HepG2 (cell line): ENCODE measurements at regions not wholly inside any gene's neighbourhood (a gene's known extent, or its start where the extent isn't known, plus 50 kb on each side); places are given as distances from the start of the nearest gene placed in this dataset.

Source experiments
- ARNT2 ChIP-seq: sonication (generic); formaldehyde crosslinking; IDR thresholded peaks from 2 replicates; pipeline ENCODE4 v1.8.0; 2022; ENCODE audit warnings: mild to moderate bottlenecking, low read depth, missing genetic modification reagents, moderate library complexity
- CREM ChIP-seq, 2 experiments: sonication (generic) in 1 of 2; formaldehyde crosslinking in 1 of 2; IDR thresholded peaks; 2 replicates each; pipeline versions ENCODE4 v1.4.0 to v1.6.1; 2016 to 2020; ENCODE audit warnings: antibody characterized with exemption in 1 of 2, mild to moderate bottlenecking in 1 of 2, missing genetic modification reagents in 1 of 2
- HOMEZ ChIP-seq: IDR thresholded peaks from 2 replicates; pipeline ENCODE4 v1.6.1; 2016; ENCODE audit warnings: low read depth
- KAT2B ChIP-seq: fragments of 150-350 bp; IDR thresholded peaks from 2 replicates; pipeline ENCODE4 v1.6.1; 2014; ENCODE audit warnings: low read depth, low read length, borderline replicate concordance
- KDM4B ChIP-seq: sonication (generic); formaldehyde crosslinking; IDR thresholded peaks from 2 replicates; pipeline ENCODE4 v1.4.0; 2020; ENCODE audit warnings: missing genetic modification reagents
- MEIS1 ChIP-seq: sonication (generic); formaldehyde crosslinking; IDR thresholded peaks from 2 replicates; pipeline ENCODE4 v1.9.0; 2021; ENCODE audit warnings: mild to moderate bottlenecking, missing genetic modification reagents, moderate library complexity, borderline replicate concordance
- REXO4 ChIP-seq: sonication (generic); formaldehyde crosslinking; IDR thresholded peaks from 2 replicates; pipeline ENCODE4 v1.8.0; 2022; ENCODE audit warnings: missing genetic modification reagents, mild to moderate bottlenecking, borderline replicate concordance
- SNRNP70 ChIP-seq: fragments of 200-400 bp; formaldehyde crosslinking; IDR thresholded peaks from 2 replicates; pipeline ENCODE4 v1.6.1; 2017; ENCODE audit warnings: mild to moderate bottlenecking, low read depth, low read length, moderate library complexity
- SOX13 ChIP-seq, 3 experiments: fragments of 450-650 bp in 1 of 3; sonication (generic) in 1 of 3; formaldehyde crosslinking in 1 of 3; IDR thresholded peaks in 2 of 3; conservative IDR thresholded peaks in 1 of 3; 2 replicates each; pipeline versions ENCODE4 v1.5.0 to v1.6.1; 2016 to 2020; ENCODE audit warnings: antibody characterized with exemption in 1 of 3, mild to moderate bottlenecking in 1 of 3, missing compliant biosample characterization in 1 of 3, missing genetic modification reagents in 1 of 3, moderate library complexity in 1 of 3
- TFE3 ChIP-seq: IDR thresholded peaks from 2 replicates; pipeline ENCODE4 v1.6.1; 2016
- ZBTB4 ChIP-seq: sonication (generic); formaldehyde crosslinking; IDR thresholded peaks from 2 replicates; pipeline ENCODE4 v1.4.0; 2020; ENCODE audit warnings: missing genetic modification reagents, mild to moderate bottlenecking, borderline replicate concordance
- ZNF552 ChIP-seq: sonication (generic); formaldehyde crosslinking; IDR thresholded peaks from 2 replicates; pipeline ENCODE4 v1.9.0; 2022; ENCODE audit warnings: missing genetic modification reagents, mild to moderate bottlenecking, borderline replicate concordance
- TF ChIP-seq, protein P1 (sequence below): sonication (generic); formaldehyde crosslinking; IDR thresholded peaks from 2 replicates; pipeline ENCODE4 v1.9.0; 2022; ENCODE audit warnings: missing genetic modification reagents, mild to moderate bottlenecking, borderline replicate concordance
- TF ChIP-seq, protein P2 (sequence below): sonication (generic); formaldehyde crosslinking; IDR thresholded peaks from 2 replicates; pipeline ENCODE4 v1.5.1; 2020; ENCODE audit warnings: mild to moderate bottlenecking, missing genetic modification reagents

DNA sequence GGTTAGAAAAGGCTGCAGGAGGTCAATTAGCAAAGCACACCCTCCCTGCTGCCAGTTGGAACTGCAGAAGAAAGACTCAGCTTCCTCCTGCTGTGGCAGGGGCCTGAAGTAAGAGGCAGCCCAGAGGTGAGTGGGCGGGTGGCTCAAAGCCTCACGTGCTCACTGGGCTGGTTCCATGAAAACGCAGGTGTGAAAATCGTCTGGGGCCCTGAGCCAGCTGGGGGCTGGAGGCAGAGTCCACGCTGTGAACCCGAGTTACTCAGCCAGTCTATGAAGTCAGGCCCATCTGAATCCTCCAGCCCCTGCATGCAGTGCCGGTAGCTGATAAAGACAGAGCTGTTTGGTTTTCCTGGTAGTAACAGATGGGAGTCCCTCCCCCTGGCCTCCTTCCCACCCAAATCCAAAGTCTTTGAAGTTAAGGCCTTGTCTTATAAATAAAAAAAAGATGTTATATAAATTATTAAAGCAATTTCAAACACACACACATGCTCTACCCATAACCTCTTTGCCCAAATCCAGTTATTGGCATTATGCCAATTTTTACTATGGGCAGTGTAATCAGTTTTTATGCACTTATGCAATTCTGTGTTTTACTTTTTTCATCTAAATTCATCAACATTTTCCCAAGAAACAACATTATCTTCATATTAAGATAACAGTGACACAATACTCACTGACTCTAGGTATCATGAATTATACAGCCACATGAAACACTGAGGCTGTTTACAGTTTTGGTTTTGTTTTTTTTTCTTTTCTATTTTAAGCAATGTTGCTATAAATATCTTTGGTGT, 57.9 kb upstream of the PNMA1 start (continued):
- TF ChIP-seq, protein P1, sequence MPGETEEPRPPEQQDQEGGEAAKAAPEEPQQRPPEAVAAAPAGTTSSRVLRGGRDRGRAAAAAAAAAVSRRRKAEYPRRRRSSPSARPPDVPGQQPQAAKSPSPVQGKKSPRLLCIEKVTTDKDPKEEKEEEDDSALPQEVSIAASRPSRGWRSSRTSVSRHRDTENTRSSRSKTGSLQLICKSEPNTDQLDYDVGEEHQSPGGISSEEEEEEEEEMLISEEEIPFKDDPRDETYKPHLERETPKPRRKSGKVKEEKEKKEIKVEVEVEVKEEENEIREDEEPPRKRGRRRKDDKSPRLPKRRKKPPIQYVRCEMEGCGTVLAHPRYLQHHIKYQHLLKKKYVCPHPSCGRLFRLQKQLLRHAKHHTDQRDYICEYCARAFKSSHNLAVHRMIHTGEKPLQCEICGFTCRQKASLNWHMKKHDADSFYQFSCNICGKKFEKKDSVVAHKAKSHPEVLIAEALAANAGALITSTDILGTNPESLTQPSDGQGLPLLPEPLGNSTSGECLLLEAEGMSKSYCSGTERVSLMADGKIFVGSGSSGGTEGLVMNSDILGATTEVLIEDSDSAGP (CRISPR knock-in tag) = peak; percentile 81; the same call in 1 of the 2 replicates
- peak; percentile 54; the same call in 1 of the 2 replicates for TF ChIP-seq REXO4 (CRISPR knock-in tag)
- TF ChIP-seq KDM4B (CRISPR knock-in tag) = peak; percentile 90; the same call in 1 of the 2 replicates
- no peak for TF ChIP-seq ZNF552
- peak; percentile 83; the same call in 1 of the 2 replicates for TF ChIP-seq MEIS1 (CRISPR knock-in tag)
- TF ChIP-seq, protein P2, sequence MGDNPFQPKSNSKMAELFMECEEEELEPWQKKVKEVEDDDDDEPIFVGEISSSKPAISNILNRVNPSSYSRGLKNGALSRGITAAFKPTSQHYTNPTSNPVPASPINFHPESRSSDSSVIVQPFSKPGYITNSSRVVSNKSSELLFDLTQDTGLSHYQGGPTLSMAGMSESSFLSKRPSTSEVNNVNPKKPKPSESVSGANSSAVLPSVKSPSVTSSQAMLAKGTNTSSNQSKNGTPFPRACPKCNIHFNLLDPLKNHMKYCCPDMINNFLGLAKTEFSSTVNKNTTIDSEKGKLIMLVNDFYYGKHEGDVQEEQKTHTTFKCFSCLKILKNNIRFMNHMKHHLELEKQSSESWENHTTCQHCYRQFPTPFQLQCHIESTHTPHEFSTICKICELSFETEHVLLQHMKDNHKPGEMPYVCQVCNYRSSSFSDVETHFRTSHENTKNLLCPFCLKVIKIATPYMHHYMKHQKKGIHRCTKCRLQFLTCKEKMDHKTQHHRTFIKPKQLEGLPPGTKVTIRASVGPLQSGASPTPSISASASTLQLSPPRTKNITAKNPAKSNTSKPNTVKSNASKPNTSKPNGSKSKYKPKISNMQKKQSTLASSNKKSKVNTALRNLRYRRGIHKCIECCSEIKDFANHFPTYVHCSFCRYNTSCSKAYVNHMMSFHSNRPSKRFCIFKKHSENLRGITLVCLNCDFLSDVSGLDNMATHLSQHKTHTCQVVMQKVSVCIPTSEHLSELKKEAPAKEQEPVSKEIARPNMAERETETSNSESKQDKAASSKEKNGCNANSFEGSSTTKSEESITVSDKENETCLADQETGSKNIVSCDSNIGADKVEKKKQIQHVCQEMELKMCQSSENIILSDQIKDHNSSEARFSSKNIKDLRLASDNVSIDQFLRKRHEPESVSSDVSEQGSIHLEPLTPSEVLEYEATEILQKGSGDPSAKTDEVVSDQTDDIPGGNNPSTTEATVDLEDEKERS (CRISPR knock-in tag) = peak; percentile 81; the same call in 1 of the 2 replicates
- peak; percentile 66 for TF ChIP-seq CREM (IDR thresholded peaks at IDR 0.05)
- no peak for TF ChIP-seq CREM (CRISPR knock-in tag; IDR thresholded peaks at IDR 0.05)
- TF ChIP-seq HOMEZ (CRISPR knock-in tag) = peak; percentile 79; the same call in 1 of the 2 replicates
- peak; percentile 38; the same call in 1 of the 2 replicates for TF ChIP-seq SOX13 (IDR thresholded peaks at IDR 0.05)
- TF ChIP-seq SOX13 (CRISPR knock-in tag; conservative IDR thresholded peaks at IDR 0.05 in 1 of 2, IDR thresholded peaks at IDR 0.05 in 1 of 2) = peak in 1 of 2 experiments; percentile 88; a peak in 2 of 4 replicates
- TF ChIP-seq KAT2B = no peak
- peak; percentile 73; the same call in 1 of the 2 replicates for TF ChIP-seq ARNT2 (CRISPR knock-in tag)
- TF ChIP-seq ZBTB4 (CRISPR knock-in tag) = peak; percentile 83; the same call in 1 of the 2 replicates
- TF ChIP-seq SNRNP70 = no peak
- TF ChIP-seq TFE3 (CRISPR knock-in tag) = peak; percentile 94
